GM12878 (cell line): ENCODE measurements at regions not wholly inside any gene's neighbourhood (a gene's known extent, or its start where the extent isn't known, plus 50 kb on each side); places are given as distances from the start of the nearest gene placed in this dataset.

ENCODE experiments used
- ATAC-seq: fragments of 200-7000 bp; cut with Tn5 transposase; 3 replicates; pipeline ENCODE4 v1.9.1; 2020; ENCODE audit warnings: mild to moderate bottlenecking, moderate library complexity
- BruUV-seq: library from RNA; stranded (reverse); fragments of 400-500 nt; replicated peaks from 2 replicates; lab custom pipeline; 2021; lab: Mats Ljungman, UMichigan
- CTCF ChIA-PET: fragments of 300-600 bp; sonication (Branson Sonifier 250); formaldehyde crosslinking; extraction: SDS; loops from one replicate; lab custom pipeline; 2021; ENCODE audit warnings: inconsistent platforms; lab: Yijun Ruan, JAX
- POLR2A ChIA-PET: fragments of 350-600 bp; formaldehyde crosslinking; extraction: SDS; loops from one replicate; lab custom pipeline; 2021; ENCODE audit warnings: inconsistent platforms; lab: Charles Lee
- RAD21 ChIA-PET: fragments of 300-600 bp; sonication (Branson Sonifier 250); formaldehyde crosslinking; loops from one replicate; lab custom pipeline; 2023; ENCODE audit warnings: antibody characterized with exemption; ENCODE audit not compliant: unreplicated experiment; lab: Charles Lee
- SMC1A ChIA-PET: fragments of 300-600 bp; sonication (Branson Sonifier 250); formaldehyde crosslinking; loops from one replicate; lab custom pipeline; 2023; ENCODE audit not compliant: unreplicated experiment, uncharacterized antibody; lab: Charles Lee
- DNase-seq: peaks from one replicate; pipeline ENCODE4 v3.0.0-alpha.2; 2011; ENCODE audit warnings: low read depth, low spot score
- FAIRE-seq: peaks from 3 replicates; lab custom pipeline; 2011; peaks lifted over from hg19 to GRCh38; lab: Jason Lieb, UNC
- H2AFZ ChIP-seq: 2 replicates; pipeline ENCODE4 v1.6.0; 2011; ENCODE audit warnings: low read depth, low read length, control low read depth; ENCODE audit not compliant: control insufficient read depth
- H3K27ac ChIP-seq: 2 replicates; pipeline ENCODE4 v1.5.1; 2011; ENCODE audit warnings: control low read depth; ENCODE audit not compliant: control insufficient read depth, insufficient read depth
- H3K27me3 ChIP-seq, 2 experiments: replicated peaks in 1 of 2; 2 replicates each; pipeline versions ENCODE4 v1.6.0 to v1.6.1; 2011; ENCODE audit warnings: low read length in 1 of 2; ENCODE audit not compliant: control insufficient read depth in 2 of 2, insufficient read depth in 2 of 2
- H3K36me3 ChIP-seq, 2 experiments: 2 replicates each; pipeline ENCODE4 v1.5.1; 2011; ENCODE audit warnings: low read length in 1 of 2; ENCODE audit not compliant: control insufficient read depth in 2 of 2, insufficient read depth in 2 of 2
- H3K4me1 ChIP-seq: 2 replicates; pipeline ENCODE4 v1.6.1; 2011; ENCODE audit warnings: mild to moderate bottlenecking, low read length, moderate library complexity, mixed read lengths; ENCODE audit not compliant: control insufficient read depth, insufficient read depth
- H3K4me2 ChIP-seq: 2 replicates; pipeline ENCODE4 v1.6.0; 2011; ENCODE audit warnings: control low read depth; ENCODE audit not compliant: control insufficient read depth, insufficient read depth
- H3K4me3 ChIP-seq: fragments of 200-600 bp; sonication (generic); 2 replicates; pipeline ENCODE4 v1.5.1; 2016
- H3K79me2 ChIP-seq: 2 replicates; pipeline ENCODE4 v1.6.0; 2011; ENCODE audit warnings: low read length; ENCODE audit not compliant: control insufficient read depth, insufficient read depth
- H3K9ac ChIP-seq: 2 replicates; pipeline ENCODE4 v1.8.0; 2011; ENCODE audit warnings: low read length, control low read depth, mixed read lengths; ENCODE audit not compliant: control insufficient read depth, insufficient read depth
- H3K9me3 ChIP-seq: replicated peaks from 3 replicates; pipeline ENCODE4 v1.5.1; 2011; ENCODE audit warnings: mild to moderate bottlenecking, low read length; ENCODE audit not compliant: control insufficient read depth, insufficient read depth
- H4K20me1 ChIP-seq: 2 replicates; pipeline ENCODE4 v1.6.0; 2011; ENCODE audit not compliant: control insufficient read depth, insufficient read depth
- ATF3 ChIP-seq: IDR thresholded peaks from 2 replicates; pipeline ENCODE4 v1.6.1; 2011; ENCODE audit warnings: low read depth, mild to moderate bottlenecking, low read length, moderate library complexity, borderline replicate concordance; ENCODE audit errors: extremely low read depth
- CBX3 ChIP-seq: fragments of 200-600 bp; sonication (generic); IDR thresholded peaks from 2 replicates; pipeline ENCODE4 v1.6.1; 2016; ENCODE audit warnings: low read depth, borderline replicate concordance
- CHD4 ChIP-seq: fragments of 200-600 bp; sonication (generic); IDR thresholded peaks from 2 replicates; pipeline ENCODE4 v1.6.1; 2016; ENCODE audit warnings: mild to moderate bottlenecking
- E4F1 ChIP-seq: fragments of 450-650 bp; IDR thresholded peaks from 2 replicates; pipeline ENCODE4 v1.6.1; 2018; ENCODE audit warnings: borderline replicate concordance, mild to moderate bottlenecking; ENCODE audit not compliant: partially characterized antibody
- EGR1 ChIP-seq, 2 experiments: IDR thresholded peaks; 1 replicate in 1 of 2; 2 replicates in 1 of 2; pipeline ENCODE4 v1.6.1; 2011 to 2012; ENCODE audit warnings: low read depth in 2 of 2, low read length in 2 of 2, borderline replicate concordance in 1 of 2, mild to moderate bottlenecking in 1 of 2, moderate library complexity in 1 of 2
- HDGF ChIP-seq: fragments of 450-650 bp; IDR thresholded peaks from 2 replicates; pipeline ENCODE4 v1.6.1; 2016; ENCODE audit warnings: antibody characterized with exemption
- JUNB ChIP-seq: IDR thresholded peaks from 2 replicates; pipeline ENCODE4 v1.6.1; 2016; ENCODE audit warnings: antibody characterized with exemption, mild to moderate bottlenecking
- MTA3 ChIP-seq: IDR thresholded peaks from 2 replicates; pipeline ENCODE4 v1.6.1; 2012; ENCODE audit warnings: low read length, inconsistent platforms, borderline replicate concordance
- NFIC ChIP-seq: IDR thresholded peaks from 2 replicates; pipeline ENCODE4 v1.6.1; 2012; ENCODE audit warnings: low read depth, mild to moderate bottlenecking, inconsistent platforms, low read length, moderate library complexity
- RAD21 ChIP-seq: IDR thresholded peaks from 2 replicates; pipeline ENCODE4 v1.6.1; 2011; ENCODE audit warnings: mild to moderate bottlenecking, low read depth, low read length, moderate library complexity; ENCODE audit not compliant: insufficient read depth
- ZBTB40 ChIP-seq: fragments of 450-650 bp; IDR thresholded peaks from 2 replicates; pipeline ENCODE4 v1.6.1; 2016; ENCODE audit warnings: mild to moderate bottlenecking, moderate library complexity, borderline replicate concordance
- WGBS: methylation state at CpG from one replicate; pipeline ENCODE4 v1.1.6; 2016; ENCODE audit warnings: low lambda C conversion rate; ENCODE audit not compliant: insufficient replicate concordance, insufficient coverage; ENCODE audit errors: missing lambda C conversion rate; 5-methylcytosine and 5-hydroxymethylcytosine counted together
- in situ Hi-C: fragments of 300-500 bp; cut with MboI; formaldehyde crosslinking; loops from 9 replicates; pipeline ENCODE4 v1.14.3; 2018; ENCODE audit warnings: mixed read lengths
- intact Hi-C: fragments of 100-400 bp; cut with micrococcal nuclease; formaldehyde crosslinking; loops from one replicate; pipeline ENCODE4 v1.14.2; 2022; ENCODE audit not compliant: unreplicated experiment

- CTCF ChIA-PET: no interaction called here
- POLR2A ChIA-PET: no interaction called here
- H3K79me2 ChIP-seq: no peaks in the 10 kb centered on the region
- ATAC-seq: no peak
- in situ Hi-C loops: no loop called here
- DNase-seq: no peak
- no TSS peak for BruUV-seq
- no peak overlapping the region for H3K4me2 ChIP-seq
- H4K20me1 ChIP-seq: no peaks in the 10 kb centered on the region
- H3K36me3 ChIP-seq: no peaks in the 10 kb centered on the region
- no peak for TF ChIP-seq HDGF
- no peak for TF ChIP-seq MTA3
- H3K4me3 ChIP-seq: no peak overlapping the region
- SMC1A ChIA-PET: no interaction called here
- no peaks in the 10 kb centered on the region for H3K9me3 ChIP-seq
- RAD21 ChIA-PET: no interaction called here
- no peak overlapping the region for H3K27ac ChIP-seq
- no peaks in the 10 kb centered on the region for H3K4me1 ChIP-seq
- WGBS: 33% methylated on average over 2 of the region's 2 CpGs
- H2AFZ ChIP-seq: no peak overlapping the region
- FAIRE-seq: no peak
- no peak overlapping the region for H3K9ac ChIP-seq
- intact Hi-C loops: no loop called here
- H3K27me3 ChIP-seq: no peaks in the 10 kb centered on the region
These were observed 519.2 kb downstream of the CCDC85A start for GRCh38 chr2:56703001-56703400.

GRCh38 chr2:56705713-56706112 is 521.9 kb downstream of the CCDC85A start:
- DNase-seq: no peak
- H4K20me1 ChIP-seq: no peaks in the 10 kb centered on the region
- ChIA-PET RAD21 (no interaction called here), SMC1A (interaction anchor here (1.1 kb wide), 1 partner anchor 32 kb away, joined by 3 read pairs; no protein-coding TSS in a partner anchor), CTCF (no interaction called here), POLR2A (no interaction called here)
- H3K4me1 ChIP-seq: no peaks in the 10 kb centered on the region
- no peak for ATAC-seq
- FAIRE-seq: no peak
- BruUV-seq: no TSS peak
- no peaks in the 10 kb centered on the region for H3K27me3 ChIP-seq
- H3K9ac ChIP-seq: no peak overlapping the region
- H2AFZ ChIP-seq: no peak overlapping the region
- 0% methylated on average over 2 of the region's 2 CpGs for WGBS
- in situ Hi-C loops (no loop called here), intact Hi-C loops (no loop called here)
- no peaks in the 10 kb centered on the region for H3K79me2 ChIP-seq
- no peak overlapping the region for H3K4me3 ChIP-seq
- H3K4me2 ChIP-seq: no peak overlapping the region
- H3K9me3 ChIP-seq: no peaks in the 10 kb centered on the region
- H3K36me3 ChIP-seq: no peaks in the 10 kb centered on the region
- H3K27ac ChIP-seq: no peak overlapping the region
- TF ChIP-seq ZBTB40: no peak
- no peak for TF ChIP-seq E4F1
- no peak for TF ChIP-seq ATF3
- no peak for TF ChIP-seq EGR1 (IDR thresholded peaks at IDR 0.05; ENCODE audit: borderline replicate concordance in 1 of 2, low read depth in 2 of 2, low read length in 2 of 2)
- TF ChIP-seq CHD4: no peak
- no peak for TF ChIP-seq NFIC
- TF ChIP-seq CBX3: no peak
- TF ChIP-seq RAD21: no peak
- no peak for TF ChIP-seq JUNB
